HG02623 (cell line): ENCODE measurements at regions not wholly inside any gene's neighbourhood (a gene's known extent, or its start where the extent isn't known, plus 50 kb on each side); places are given as distances from the start of the nearest gene placed in this dataset.

ENCODE experiments used
- ATAC-seq: cut with Tn5 transposase; IDR thresholded peaks from one replicate; pipeline ENCODE4 v1.9.1; 2021; ENCODE audit warnings: moderate library complexity; ENCODE audit not compliant: unreplicated experiment

- no peak for ATAC-seq
Measured at GRCh38 chr2:3001615-3002560, 375.7 kb downstream of the EIPR1 start.

- ATAC-seq: no peak
Measured at GRCh38 chr2:3000968-3001367, 376.6 kb downstream of the EIPR1 start.

GRCh38 chr2:3000125-3000524 is 377.5 kb downstream of the EIPR1 start:
- no peak for ATAC-seq

GRCh38 chr2:2998971-2999370 is 378.6 kb downstream of the EIPR1 start:
- ATAC-seq: no peak

GRCh38 chr2:2993172-2993692 is 384.4 kb downstream of the EIPR1 start:
- no peak for ATAC-seq

- ATAC-seq: no peak
Measured at GRCh38 chr2:2992634-2993033, 385.0 kb downstream of the EIPR1 start.

GRCh38 chr2:2985020-2985419 is 392.6 kb downstream of the EIPR1 start:
- no peak for ATAC-seq

GRCh38 chr2:2981000-2981399 is 396.6 kb downstream of the EIPR1 start:
- no peak for ATAC-seq

- ATAC-seq: no peak
Measured at GRCh38 chr2:2974982-2975381, 402.6 kb downstream of the EIPR1 start.

- no peak for ATAC-seq
Measured at GRCh38 chr2:2960441-2961133, 417.0 kb downstream of the EIPR1 start.

GRCh38 chr2:2950403-2950952 is 427.1 kb downstream of the EIPR1 start:
- ATAC-seq: no peak

GRCh38 chr2:2947406-2947805 is 430.2 kb downstream of the EIPR1 start:
- no peak for ATAC-seq

- no peak for ATAC-seq
Measured at GRCh38 chr2:2942906-2943305, 434.7 kb downstream of the EIPR1 start.

GRCh38 chr2:2942225-2942624 is 435.4 kb downstream of the EIPR1 start:
- no peak for ATAC-seq

- ATAC-seq: no peak
Measured at GRCh38 chr2:2941205-2941604, 436.4 kb downstream of the EIPR1 start.

- ATAC-seq: no peak
Measured at GRCh38 chr2:2940702-2941101, 436.9 kb downstream of the EIPR1 start.

GRCh38 chr2:2940061-2940460 is 437.6 kb downstream of the EIPR1 start:
- no peak for ATAC-seq

GRCh38 chr2:2939078-2939795 is 438.4 kb downstream of the EIPR1 start:
- no peak for ATAC-seq

GRCh38 chr2:2938481-2938880 is 439.1 kb downstream of the EIPR1 start:
- ATAC-seq: no peak

GRCh38 chr2:2935445-2936149 is 442.0 kb downstream of the EIPR1 start:
- no peak for ATAC-seq
